GM12891 (cell line): ENCODE measurements at regions not wholly inside any gene's neighbourhood (a gene's known extent, or its start where the extent isn't known, plus 50 kb on each side); places are given as distances from the start of the nearest gene placed in this dataset.

Experiments
- PAX5 ChIP-seq: IDR thresholded peaks from 2 replicates; pipeline ENCODE4 v1.6.1; 2011; ENCODE audit warnings: low read length, moderate library complexity, mild to moderate bottlenecking; ENCODE audit not compliant: insufficient read depth, severe bottlenecking
- POLR2A ChIP-seq: IDR thresholded peaks from 2 replicates; pipeline ENCODE4 v1.6.1; 2011; ENCODE audit warnings: low read depth, low read length, control low read depth
- POLR2AphosphoS5 ChIP-seq: IDR thresholded peaks from 2 replicates; pipeline ENCODE4 v1.6.1; 2011; ENCODE audit warnings: low read depth, low read length, control low read depth
- TAF1 ChIP-seq: IDR thresholded peaks from 2 replicates; pipeline ENCODE4 v1.6.1; 2011; ENCODE audit warnings: low read depth, low read length, control low read depth

DNA sequence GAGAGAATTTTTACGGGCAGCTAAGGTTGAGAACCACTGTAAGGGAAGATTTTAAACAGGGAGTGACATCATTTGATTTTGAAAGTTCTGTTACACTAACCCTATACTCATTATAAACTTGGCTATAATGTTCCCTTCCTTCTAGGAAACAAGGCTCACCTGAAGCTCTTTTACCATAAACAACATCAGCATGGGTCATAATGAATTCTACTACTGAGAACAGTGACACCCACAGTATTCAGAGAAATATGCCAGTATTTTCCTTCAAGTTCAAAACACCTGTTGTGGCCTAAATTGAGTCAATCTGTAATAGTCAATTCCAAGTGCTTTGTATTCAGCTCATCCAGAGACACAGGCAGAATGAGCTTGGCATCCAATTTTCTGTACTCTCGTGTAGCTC is 175.3 kb upstream of the STT3B start:
- no peak for TF ChIP-seq TAF1
- TF ChIP-seq POLR2AphosphoS5: no peak
- no peak for TF ChIP-seq POLR2A
- no peak for TF ChIP-seq PAX5
